ENCODE measurements at regions not wholly inside any gene's neighbourhood (a gene's known extent, or its start where the extent isn't known, plus 50 kb on each side); places are given as distances from the start of the nearest gene placed in this dataset.

DNA sequence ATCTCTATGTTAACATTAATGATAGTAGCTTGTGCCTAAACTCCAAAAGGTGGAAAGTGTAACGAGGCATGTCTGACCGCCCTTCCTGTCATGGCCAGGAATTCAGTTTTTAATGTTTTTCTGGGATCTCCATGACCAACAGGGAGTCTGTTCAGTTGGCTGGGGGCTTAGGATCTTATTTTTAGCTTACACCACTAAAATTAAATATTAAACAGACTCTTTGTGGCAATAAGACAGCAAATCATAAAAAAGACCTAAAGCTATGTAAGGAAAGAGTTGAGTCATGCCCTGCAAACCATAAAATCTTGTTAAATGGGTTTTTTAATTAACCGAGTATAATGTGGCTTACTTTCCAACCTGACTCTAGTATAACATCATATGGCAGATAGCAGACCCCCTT is 247.8 kb downstream of the DIRAS2 start:
- no TSS peak for BruUV-seq (replicated peaks)
- Histone ChIP-seq H4K20me1 (ENCODE audit: insufficient read depth) (no peaks in the 10 kb centered on the region), H3K4me1 (ENCODE audit: control insufficient read depth in 1 of 2, insufficient read depth in 2 of 2, low read length in 2 of 2) (no peaks in the 10 kb centered on the region), H3K79me2 (ENCODE audit: insufficient read depth, low read length) (no peaks in the 10 kb centered on the region), H3K9me3 (ENCODE audit: control insufficient read depth in 1 of 2, insufficient read depth in 1 of 2, low read depth in 1 of 2, low read length in 2 of 2) (no peaks in the 10 kb centered on the region), H3K27me3 (ENCODE audit: insufficient read depth, low read length) (0 out of 2 replicates have a peak, but pooled peaks cover 3% of the 10 kb centered on the region), H3K4me2 (ENCODE audit: low read length) (no peak overlapping the region), H3K4me3 (replicated peaks in 1 of 2; ENCODE audit: low read depth in 1 of 2, low read length in 2 of 2) (no peak overlapping the region), H2AFZ (ENCODE audit: low read depth, low read length, poor library complexity, severe bottlenecking) (no peak overlapping the region), H3K36me3 (ENCODE audit: control insufficient read depth in 1 of 2, insufficient read depth in 2 of 2, low read length in 2 of 2) (no peaks in the 10 kb centered on the region), H3K9ac (ENCODE audit: low read length) (no peak overlapping the region), H3K9me2 (ENCODE audit: insufficient read depth) (no peaks in the 10 kb centered on the region), H3K27ac (ENCODE audit: low read depth, low read length) (no peak overlapping the region)
- no peak for TF ChIP-seq TCF7L2 (IDR thresholded peaks at IDR 0.05; ENCODE audit: borderline replicate concordance, extremely low read depth, insufficient read depth, insufficient read length)
- TF ChIP-seq CBX3 (IDR thresholded peaks at IDR 0.05; ENCODE audit: low read depth), result no peak
- TF ChIP-seq, protein P1, sequence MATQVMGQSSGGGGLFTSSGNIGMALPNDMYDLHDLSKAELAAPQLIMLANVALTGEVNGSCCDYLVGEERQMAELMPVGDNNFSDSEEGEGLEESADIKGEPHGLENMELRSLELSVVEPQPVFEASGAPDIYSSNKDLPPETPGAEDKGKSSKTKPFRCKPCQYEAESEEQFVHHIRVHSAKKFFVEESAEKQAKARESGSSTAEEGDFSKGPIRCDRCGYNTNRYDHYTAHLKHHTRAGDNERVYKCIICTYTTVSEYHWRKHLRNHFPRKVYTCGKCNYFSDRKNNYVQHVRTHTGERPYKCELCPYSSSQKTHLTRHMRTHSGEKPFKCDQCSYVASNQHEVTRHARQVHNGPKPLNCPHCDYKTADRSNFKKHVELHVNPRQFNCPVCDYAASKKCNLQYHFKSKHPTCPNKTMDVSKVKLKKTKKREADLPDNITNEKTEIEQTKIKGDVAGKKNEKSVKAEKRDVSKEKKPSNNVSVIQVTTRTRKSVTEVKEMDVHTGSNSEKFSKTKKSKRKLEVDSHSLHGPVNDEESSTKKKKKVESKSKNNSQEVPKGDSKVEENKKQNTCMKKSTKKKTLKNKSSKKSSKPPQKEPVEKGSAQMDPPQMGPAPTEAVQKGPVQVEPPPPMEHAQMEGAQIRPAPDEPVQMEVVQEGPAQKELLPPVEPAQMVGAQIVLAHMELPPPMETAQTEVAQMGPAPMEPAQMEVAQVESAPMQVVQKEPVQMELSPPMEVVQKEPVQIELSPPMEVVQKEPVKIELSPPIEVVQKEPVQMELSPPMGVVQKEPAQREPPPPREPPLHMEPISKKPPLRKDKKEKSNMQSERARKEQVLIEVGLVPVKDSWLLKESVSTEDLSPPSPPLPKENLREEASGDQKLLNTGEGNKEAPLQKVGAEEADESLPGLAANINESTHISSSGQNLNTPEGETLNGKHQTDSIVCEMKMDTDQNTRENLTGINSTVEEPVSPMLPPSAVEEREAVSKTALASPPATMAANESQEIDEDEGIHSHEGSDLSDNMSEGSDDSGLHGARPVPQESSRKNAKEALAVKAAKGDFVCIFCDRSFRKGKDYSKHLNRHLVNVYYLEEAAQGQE (IDR thresholded peaks at IDR 0.05; ENCODE audit: low read depth), result no peak
- TF ChIP-seq ZFX (IDR thresholded peaks at IDR 0.05), result no peak
- TF ChIP-seq, protein P2, sequence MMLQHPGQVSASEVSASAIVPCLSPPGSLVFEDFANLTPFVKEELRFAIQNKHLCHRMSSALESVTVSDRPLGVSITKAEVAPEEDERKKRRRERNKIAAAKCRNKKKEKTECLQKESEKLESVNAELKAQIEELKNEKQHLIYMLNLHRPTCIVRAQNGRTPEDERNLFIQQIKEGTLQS (IDR thresholded peaks at IDR 0.05), result no peak
- no peak for TF ChIP-seq JUND (IDR thresholded peaks at IDR 0.05)
- TF ChIP-seq CEBPB (IDR thresholded peaks at IDR 0.05; ENCODE audit: low read depth), result no peak
- no peak for TF ChIP-seq POLR2A (IDR thresholded peaks at IDR 0.05; ENCODE audit: borderline replicate concordance, extremely low read depth, insufficient read depth, insufficient read length)
- TF ChIP-seq, protein P3, sequence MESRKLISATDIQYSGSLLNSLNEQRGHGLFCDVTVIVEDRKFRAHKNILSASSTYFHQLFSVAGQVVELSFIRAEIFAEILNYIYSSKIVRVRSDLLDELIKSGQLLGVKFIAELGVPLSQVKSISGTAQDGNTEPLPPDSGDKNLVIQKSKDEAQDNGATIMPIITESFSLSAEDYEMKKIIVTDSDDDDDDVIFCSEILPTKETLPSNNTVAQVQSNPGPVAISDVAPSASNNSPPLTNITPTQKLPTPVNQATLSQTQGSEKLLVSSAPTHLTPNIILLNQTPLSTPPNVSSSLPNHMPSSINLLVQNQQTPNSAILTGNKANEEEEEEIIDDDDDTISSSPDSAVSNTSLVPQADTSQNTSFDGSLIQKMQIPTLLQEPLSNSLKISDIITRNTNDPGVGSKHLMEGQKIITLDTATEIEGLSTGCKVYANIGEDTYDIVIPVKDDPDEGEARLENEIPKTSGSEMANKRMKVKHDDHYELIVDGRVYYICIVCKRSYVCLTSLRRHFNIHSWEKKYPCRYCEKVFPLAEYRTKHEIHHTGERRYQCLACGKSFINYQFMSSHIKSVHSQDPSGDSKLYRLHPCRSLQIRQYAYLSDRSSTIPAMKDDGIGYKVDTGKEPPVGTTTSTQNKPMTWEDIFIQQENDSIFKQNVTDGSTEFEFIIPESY (IDR thresholded peaks at IDR 0.05; ENCODE audit: extremely low read depth, insufficient replicate concordance, low read length), result no peak
- ChIA-PET CTCF (no interaction called here), POLR2A (no interaction called here), RAD21 (ENCODE audit: low non-redundant PET in 1 of 2, low total read pairs in 2 of 2, uncharacterized antibody in 2 of 2, unreplicated experiment in 2 of 2) (no interaction called here)
- ATAC-seq (no peak), DNase-seq (ENCODE audit: low read depth, low spot score) (no peak)
- intact Hi-C loops (cut with micrococcal nuclease), result no loop called here
